Lower lobe of right lung (tissue), 2 donors: ENCODE measurements at regions not wholly inside any gene's neighbourhood (a gene's known extent, or its start where the extent isn't known, plus 50 kb on each side); places are given as distances from the start of the nearest gene placed in this dataset.

Experiments
- ATAC-seq, 2 donors: fragments of 200-7000 bp; cut with Tn5 transposase; one replicate each; pipeline ENCODE4 v1.9.1; 2020 to 2022; ENCODE audit warnings: mild to moderate bottlenecking in 2 of 2, moderate library complexity in 2 of 2
- DNase-seq: peaks from one replicate; pipeline ENCODE4 v3.0.0-alpha.2; 2020
- H3K27ac ChIP-seq: fragments of 200-600 bp; one replicate; pipeline ENCODE4 v1.8.0; 2022
- H3K27me3 ChIP-seq: fragments of 200-600 bp; one replicate; pipeline ENCODE4 v1.8.0; 2022; ENCODE audit warnings: low read depth
- H3K36me3 ChIP-seq: fragments of 200-600 bp; one replicate; pipeline ENCODE4 v1.8.0; 2022; ENCODE audit warnings: mild to moderate bottlenecking
- H3K4me1 ChIP-seq: fragments of 200-600 bp; one replicate; pipeline ENCODE4 v1.8.0; 2022
- H3K4me3 ChIP-seq: fragments of 200-600 bp; one replicate; pipeline ENCODE4 v1.8.0; 2022; ENCODE audit warnings: mild to moderate bottlenecking
- H3K9me3 ChIP-seq: fragments of 200-600 bp; one replicate; pipeline ENCODE4 v1.8.0; 2022
- CTCF ChIP-seq: fragments of 200-600 bp; IDR thresholded peaks from one replicate; pipeline ENCODE4 v1.8.0; 2022; ENCODE audit warnings: antibody characterized with exemption, mild to moderate bottlenecking
- intact Hi-C: fragments of 100-400 bp; cut with DNase I; formaldehyde crosslinking; loops from one replicate; pipeline ENCODE4 v1.11.0; 2022
- donor health status: DM: no; HTN: yes; CAD: no; lungs with severe emphysema.

DNA sequence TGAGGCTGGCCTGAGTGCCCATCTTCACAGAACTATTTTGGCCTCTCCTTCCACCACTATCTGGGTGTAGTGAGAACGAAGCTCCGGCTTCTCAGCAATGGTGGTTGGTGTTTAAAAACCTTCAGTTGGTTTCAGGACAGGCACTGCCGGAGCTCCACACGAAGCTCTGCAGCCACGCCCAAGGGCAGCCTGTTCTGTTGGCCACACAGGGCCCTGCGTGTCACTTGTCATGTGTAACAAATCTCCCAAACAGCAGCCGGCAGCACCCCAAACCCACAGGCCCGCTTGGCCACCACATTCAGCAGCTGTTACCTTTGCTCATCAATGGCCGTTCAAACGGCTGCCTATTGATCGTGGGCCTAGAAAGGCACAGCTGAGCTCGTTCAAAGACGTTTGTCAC is 97.5 kb downstream of the ERMARD start:
- intact Hi-C loops, result no loop called here
- no peak for TF ChIP-seq CTCF
- no peak overlapping the region for H3K4me3 ChIP-seq

DNA sequence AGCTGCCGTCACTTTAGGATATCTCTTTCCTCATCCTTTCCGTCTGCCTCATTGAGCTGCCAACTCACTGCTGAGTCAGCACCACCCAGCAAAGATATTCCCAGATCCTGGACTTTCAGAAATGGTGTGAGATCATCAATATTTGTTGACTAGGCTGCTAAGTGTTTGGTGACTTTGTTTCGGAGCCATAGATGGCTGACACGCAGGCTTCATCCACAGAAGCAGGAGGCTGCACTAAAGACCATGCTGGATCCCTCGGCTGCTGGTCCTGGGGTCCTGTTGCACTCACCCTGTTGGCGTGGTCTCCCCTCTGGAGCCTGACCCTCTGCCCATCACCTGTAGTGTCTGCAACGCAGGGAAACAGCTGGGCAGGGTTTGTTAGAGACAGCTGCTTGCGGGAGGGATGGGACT is 96.5 kb downstream of the ERMARD start:
- no peak for TF ChIP-seq CTCF
- Histone ChIP-seq H3K27me3 (no peaks in the 10 kb centered on the region), H3K4me3 (no peak overlapping the region), H3K27ac (no peak overlapping the region), H3K36me3 (no peaks in the 10 kb centered on the region), H3K4me1 (peaks cover 20% of the 10 kb centered on the region), H3K9me3 (no peaks in the 10 kb centered on the region)
- no peak for ATAC-seq
- DNase-seq, result no peak
- intact Hi-C loops, result no loop called here

More for the DNA sequence above, 97.5 kb downstream of the ERMARD start:
- no peaks in the 10 kb centered on the region for H3K27me3 ChIP-seq
- DNase-seq (no peak), ATAC-seq (no peak)
- H3K27ac ChIP-seq, result no peak overlapping the region
- no peaks in the 10 kb centered on the region for H3K9me3 ChIP-seq
- no peaks in the 10 kb centered on the region for H3K36me3 ChIP-seq
- peaks cover 20% of the 10 kb centered on the region for H3K4me1 ChIP-seq

- no peak for ATAC-seq
- Histone ChIP-seq H3K9me3 (no peaks in the 10 kb centered on the region), H3K36me3 (no peaks in the 10 kb centered on the region), H3K27ac (no peak overlapping the region), H3K4me3 (no peak overlapping the region), H3K4me1 (peaks cover 13% of the 10 kb centered on the region), H3K27me3 (no peaks in the 10 kb centered on the region)
- DNase-seq, result no peak
- intact Hi-C loops, result no loop called here
- no peak for TF ChIP-seq CTCF
Observed at GRCh38 chr6:169847141-169847674, 95.8 kb downstream of the ERMARD start.

GRCh38 chr6:169846286-169847056 is 95.0 kb downstream of the ERMARD start:
- ATAC-seq (no peak), DNase-seq (no peak)
- intact Hi-C loops, result no loop called here
- Histone ChIP-seq H3K36me3 (no peaks in the 10 kb centered on the region), H3K9me3 (no peaks in the 10 kb centered on the region), H3K27me3 (no peaks in the 10 kb centered on the region), H3K4me3 (no peak overlapping the region), H3K4me1 (peaks cover 11% of the 10 kb centered on the region), H3K27ac (no peak overlapping the region)
- TF ChIP-seq CTCF, result no peak

- Histone ChIP-seq H3K4me1 (peaks cover 3% of the 10 kb centered on the region), H3K9me3 (no peaks in the 10 kb centered on the region), H3K27me3 (no peaks in the 10 kb centered on the region), H3K36me3 (no peaks in the 10 kb centered on the region), H3K4me3 (no peak overlapping the region), H3K27ac (no peak overlapping the region)
- intact Hi-C loops, result no loop called here
- DNase-seq (no peak), ATAC-seq (no peak)
- TF ChIP-seq CTCF, result no peak
Observed at GRCh38 chr6:169845426-169846285, 94.2 kb downstream of the ERMARD start.
